ENCODE measurements at regions not wholly inside any gene's neighbourhood (a gene's known extent, or its start where the extent isn't known, plus 50 kb on each side); places are given as distances from the start of the nearest gene placed in this dataset.
"Not testable (repeated sequence)": the region's sequence is repeated elsewhere in the genome, so short reads cannot be mapped to it uniquely, and the experiment has no call there.

DNA sequence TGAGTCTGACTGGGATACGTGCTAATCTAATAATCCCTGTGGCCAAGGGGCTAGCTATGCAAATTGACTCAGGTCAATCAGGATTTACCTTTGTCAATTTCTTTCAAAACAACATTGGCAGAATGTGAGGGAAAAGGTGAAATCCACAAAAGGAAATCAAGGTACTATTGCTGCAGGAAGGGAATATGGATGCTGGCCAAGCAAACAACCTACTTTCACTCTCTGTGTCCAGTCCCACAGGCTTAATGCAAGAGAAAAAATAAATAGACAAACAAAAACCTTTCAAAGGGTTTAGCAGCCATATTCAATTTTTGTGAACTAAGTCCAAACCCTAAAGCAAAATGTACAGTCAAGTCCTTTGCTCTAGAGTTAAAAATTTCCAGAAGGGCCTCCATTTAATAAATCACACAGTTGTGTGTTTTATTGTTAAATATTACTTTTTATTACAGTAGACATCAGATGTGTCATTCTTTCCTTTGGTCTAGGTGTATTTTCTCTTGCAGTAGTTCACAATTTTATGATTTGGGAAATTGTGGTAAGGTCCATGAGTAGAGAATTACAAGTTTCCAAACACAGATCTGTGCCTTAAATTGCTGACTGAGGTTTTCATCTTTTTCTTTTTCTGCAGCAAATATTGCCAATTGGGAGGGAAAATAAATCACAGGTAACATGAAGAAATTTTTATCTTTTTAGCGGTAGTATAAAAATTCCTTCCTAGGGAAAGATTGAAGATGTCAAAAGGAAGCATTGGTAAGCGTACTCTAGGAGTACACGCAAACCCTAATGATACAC, 309.1 kb downstream of the DMAC1 start:
- CTCF ChIA-PET, result no interaction called here
- intact Hi-C loops (cut with micrococcal nuclease), result no loop called here
- no peaks in the 10 kb centered on the region for H3K36me3 Mint-ChIP-seq (ENCODE audit: low read depth)
- no peaks in the 10 kb centered on the region for H3K4me1 Mint-ChIP-seq (ENCODE audit: low read depth)
- no peak overlapping the region for H3K4me3 Mint-ChIP-seq
- no peak overlapping the region for H3K27ac Mint-ChIP-seq
- no peaks in the 10 kb centered on the region for H3K9me3 Mint-ChIP-seq
- H3K27me3 Mint-ChIP-seq (ENCODE audit: low read depth), result peaks cover 3% of the 10 kb centered on the region
- no peak for DNase-seq

DNA sequence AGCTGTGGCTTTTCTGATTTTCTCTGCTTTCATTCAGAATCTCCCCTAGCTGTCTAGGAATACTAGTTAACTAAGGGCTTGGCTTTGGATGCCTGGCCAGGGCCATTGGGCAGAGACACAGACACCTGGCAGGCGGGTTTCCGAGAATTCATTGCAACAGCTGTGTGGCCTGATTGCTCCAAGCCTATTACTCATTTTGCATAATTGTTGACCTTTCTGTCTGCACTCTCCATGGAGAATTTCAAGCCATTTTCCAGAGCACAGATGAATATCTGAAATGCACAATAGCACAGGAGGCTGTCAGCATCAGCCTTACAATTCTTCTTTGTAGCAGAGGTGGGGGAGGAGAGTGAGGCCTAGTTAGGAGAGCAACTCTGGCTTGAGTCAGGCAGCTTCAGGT, 310.5 kb downstream of the DMAC1 start:
- H3K4me1 Mint-ChIP-seq (ENCODE audit: low read depth), result no peaks in the 10 kb centered on the region
- CTCF ChIA-PET, result no interaction called here
- no peak for DNase-seq
- intact Hi-C loops (cut with micrococcal nuclease), result no loop called here
- H3K4me3 Mint-ChIP-seq, result no peak overlapping the region
- H3K27me3 Mint-ChIP-seq (ENCODE audit: low read depth), result peaks cover 1% of the 10 kb centered on the region
- H3K27ac Mint-ChIP-seq, result no peak overlapping the region
- no peaks in the 10 kb centered on the region for H3K9me3 Mint-ChIP-seq
- H3K36me3 Mint-ChIP-seq (ENCODE audit: low read depth), result no peaks in the 10 kb centered on the region

DNA sequence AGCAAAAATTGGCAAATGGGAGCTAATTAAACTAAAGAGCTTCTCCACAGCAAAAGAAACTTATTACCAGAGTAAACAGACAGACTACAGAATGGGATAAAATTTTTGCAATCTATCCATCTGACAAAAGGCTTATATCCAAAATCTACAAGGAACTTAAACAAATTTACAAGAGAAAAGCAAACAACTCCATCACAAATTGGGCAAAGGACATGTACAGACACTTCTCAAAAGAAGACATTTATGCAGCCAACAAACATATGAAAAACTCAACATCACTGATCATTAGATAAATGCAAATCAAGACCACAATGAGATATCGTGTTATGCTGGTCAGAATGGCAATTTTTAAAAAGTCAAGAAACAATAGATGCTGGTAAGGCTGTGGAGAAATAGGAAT, 315.6 kb downstream of the DMAC1 start:
- H3K27me3 Mint-ChIP-seq (ENCODE audit: low read depth); H3K4me1 Mint-ChIP-seq (ENCODE audit: low read depth); H3K27ac Mint-ChIP-seq; H3K9me3 Mint-ChIP-seq; DNase-seq; CTCF ChIA-PET; H3K4me3 Mint-ChIP-seq; H3K36me3 Mint-ChIP-seq (ENCODE audit: low read depth); intact Hi-C loops (cut with micrococcal nuclease): not testable (repeated sequence)

DNA sequence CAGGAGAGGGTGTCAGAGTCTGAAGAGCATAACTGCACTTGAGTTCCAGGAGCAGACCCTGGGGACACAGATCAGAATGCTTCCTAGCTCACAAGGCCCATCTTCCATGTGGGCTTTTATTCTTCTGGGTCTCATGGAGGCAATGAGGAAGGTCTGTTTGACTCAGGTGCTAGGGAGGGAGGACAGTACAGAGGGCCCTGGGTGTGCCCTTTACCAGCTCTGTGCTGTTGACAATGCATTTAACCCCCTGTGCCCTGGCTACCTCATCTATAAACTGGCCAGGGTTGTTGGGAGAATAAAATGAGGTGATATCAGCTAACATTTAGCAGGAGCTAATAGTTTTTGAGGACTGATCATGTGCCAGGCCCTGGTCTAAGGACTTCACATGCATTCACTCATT, 318.0 kb downstream of the DMAC1 start:
- CTCF ChIA-PET, result no interaction called here
- intact Hi-C loops (cut with micrococcal nuclease), result no loop called here
- no peak overlapping the region for H3K27ac Mint-ChIP-seq
- H3K27me3 Mint-ChIP-seq (ENCODE audit: low read depth), result peaks cover 5% of the 10 kb centered on the region
- H3K4me1 Mint-ChIP-seq (ENCODE audit: low read depth), result no peaks in the 10 kb centered on the region
- no peaks in the 10 kb centered on the region for H3K36me3 Mint-ChIP-seq (ENCODE audit: low read depth)
- no peak overlapping the region for H3K4me3 Mint-ChIP-seq
- DNase-seq, result no peak
- H3K9me3 Mint-ChIP-seq, result no peaks in the 10 kb centered on the region

DNA sequence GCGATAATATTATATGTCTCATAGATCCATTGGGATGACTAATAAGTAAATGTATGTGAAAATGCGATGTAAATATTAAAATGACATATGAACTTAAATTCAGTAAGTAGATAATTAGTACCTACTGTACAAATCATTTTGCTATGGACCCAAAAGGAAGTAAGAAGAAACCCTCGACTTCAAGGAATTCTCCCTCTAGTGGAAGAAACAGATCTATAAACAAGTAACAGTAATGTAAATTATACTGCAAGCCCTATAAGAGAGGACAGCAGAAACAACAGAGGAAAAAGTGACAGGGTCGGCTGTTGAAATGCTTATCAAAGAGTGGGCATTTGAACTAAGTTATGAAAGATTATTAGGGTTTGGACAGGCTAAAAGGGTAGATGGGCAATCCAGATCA, 320.3 kb downstream of the DMAC1 start:
- DNase-seq, result no peak
- Mint-ChIP-seq H3K36me3 (ENCODE audit: low read depth) (no peaks in the 10 kb centered on the region), H3K27ac (no peak overlapping the region), H3K9me3 (no peaks in the 10 kb centered on the region), H3K27me3 (ENCODE audit: low read depth) (peaks cover 5% of the 10 kb centered on the region), H3K4me1 (ENCODE audit: low read depth) (no peaks in the 10 kb centered on the region), H3K4me3 (no peak overlapping the region)
- CTCF ChIA-PET, result no interaction called here
- intact Hi-C loops (cut with micrococcal nuclease), result no loop called here

DNA sequence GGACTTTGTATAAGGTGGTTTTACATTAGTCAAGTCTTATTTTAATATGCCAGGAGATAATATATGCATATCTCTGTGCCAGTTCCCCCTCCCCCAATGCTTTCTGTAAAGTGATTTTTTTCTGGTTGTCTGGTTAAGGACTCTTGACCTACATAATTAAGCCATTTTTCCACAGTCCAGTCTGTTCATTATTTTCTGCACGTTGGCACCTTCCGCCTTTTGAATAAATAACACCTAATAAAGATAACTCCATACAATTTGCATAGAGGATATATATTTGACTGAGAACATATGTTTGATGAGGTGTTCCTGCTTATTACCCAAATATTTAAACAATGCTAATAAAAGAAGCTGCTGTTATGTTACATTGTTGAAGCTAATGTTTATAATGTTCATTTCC, 320.9 kb downstream of the DMAC1 start:
- H3K4me3 Mint-ChIP-seq, result no peak overlapping the region
- CTCF ChIA-PET, result no interaction called here
- H3K4me1 Mint-ChIP-seq (ENCODE audit: low read depth), result no peaks in the 10 kb centered on the region
- H3K36me3 Mint-ChIP-seq (ENCODE audit: low read depth), result no peaks in the 10 kb centered on the region
- intact Hi-C loops (cut with micrococcal nuclease), result no loop called here
- H3K9me3 Mint-ChIP-seq, result no peaks in the 10 kb centered on the region
- no peak for DNase-seq
- no peak overlapping the region for H3K27ac Mint-ChIP-seq
- H3K27me3 Mint-ChIP-seq (ENCODE audit: low read depth), result peaks cover 5% of the 10 kb centered on the region

DNA sequence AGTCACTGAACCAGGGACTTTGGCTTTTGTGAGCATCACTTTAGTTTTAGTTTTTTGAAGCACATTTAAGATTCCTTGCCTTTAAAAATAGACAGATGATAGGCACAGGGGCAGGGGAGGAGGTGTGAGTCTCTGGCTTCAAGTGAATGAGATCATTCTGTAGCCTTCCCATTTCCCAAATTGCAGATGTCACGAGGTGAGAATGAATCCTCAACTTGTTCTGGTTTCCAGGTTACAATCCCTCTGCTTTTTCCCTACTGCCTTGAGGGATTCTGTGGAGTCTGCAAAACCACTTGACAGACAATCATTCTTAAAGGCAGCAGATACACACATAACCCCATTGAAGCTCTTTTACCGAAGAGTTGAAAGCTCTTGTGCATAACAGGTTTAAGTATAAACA, 332.4 kb downstream of the DMAC1 start:
- intact Hi-C loops (cut with micrococcal nuclease), result no loop called here
- CTCF ChIA-PET, result interaction anchor here (1.2 kb wide), 1 partner anchor 90 kb away, joined by 3 read pairs; no protein-coding TSS in a partner anchor
- no peak overlapping the region for H3K4me3 Mint-ChIP-seq
- no peak for DNase-seq
- H3K9me3 Mint-ChIP-seq, result no peaks in the 10 kb centered on the region
- H3K27ac Mint-ChIP-seq, result no peak overlapping the region
- H3K36me3 Mint-ChIP-seq (ENCODE audit: low read depth), result no peaks in the 10 kb centered on the region
- H3K4me1 Mint-ChIP-seq (ENCODE audit: low read depth), result no peaks in the 10 kb centered on the region
- peaks cover 17% of the 10 kb centered on the region for H3K27me3 Mint-ChIP-seq (ENCODE audit: low read depth)

DNA sequence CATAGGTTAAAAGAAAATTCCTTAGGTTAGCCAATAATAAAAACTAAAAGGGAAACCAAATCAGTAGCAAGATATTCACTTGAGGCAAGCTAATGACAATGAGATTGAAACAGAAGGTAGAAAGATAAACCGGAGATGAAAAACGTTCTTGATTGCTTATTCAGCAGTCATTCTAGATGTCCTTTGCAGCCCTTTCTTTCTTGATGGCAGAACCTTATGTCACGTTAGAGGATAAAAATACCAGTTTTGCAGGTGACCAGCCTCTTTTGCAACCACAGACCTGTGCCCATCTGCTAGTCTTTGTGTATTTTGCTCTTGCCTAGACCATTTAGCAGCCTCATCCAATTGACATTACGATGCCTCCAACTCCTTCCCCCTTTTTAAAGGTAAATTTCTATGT, 337.8 kb downstream of the DMAC1 start:
- intact Hi-C loops (cut with micrococcal nuclease), result no loop called here
- Mint-ChIP-seq H3K27me3 (ENCODE audit: low read depth) (peaks cover 6% of the 10 kb centered on the region), H3K4me1 (ENCODE audit: low read depth) (no peaks in the 10 kb centered on the region), H3K36me3 (ENCODE audit: low read depth) (no peaks in the 10 kb centered on the region), H3K4me3 (no peak overlapping the region), H3K9me3 (no peaks in the 10 kb centered on the region), H3K27ac (no peak overlapping the region)
- CTCF ChIA-PET, result no interaction called here
- no peak for DNase-seq

DNA sequence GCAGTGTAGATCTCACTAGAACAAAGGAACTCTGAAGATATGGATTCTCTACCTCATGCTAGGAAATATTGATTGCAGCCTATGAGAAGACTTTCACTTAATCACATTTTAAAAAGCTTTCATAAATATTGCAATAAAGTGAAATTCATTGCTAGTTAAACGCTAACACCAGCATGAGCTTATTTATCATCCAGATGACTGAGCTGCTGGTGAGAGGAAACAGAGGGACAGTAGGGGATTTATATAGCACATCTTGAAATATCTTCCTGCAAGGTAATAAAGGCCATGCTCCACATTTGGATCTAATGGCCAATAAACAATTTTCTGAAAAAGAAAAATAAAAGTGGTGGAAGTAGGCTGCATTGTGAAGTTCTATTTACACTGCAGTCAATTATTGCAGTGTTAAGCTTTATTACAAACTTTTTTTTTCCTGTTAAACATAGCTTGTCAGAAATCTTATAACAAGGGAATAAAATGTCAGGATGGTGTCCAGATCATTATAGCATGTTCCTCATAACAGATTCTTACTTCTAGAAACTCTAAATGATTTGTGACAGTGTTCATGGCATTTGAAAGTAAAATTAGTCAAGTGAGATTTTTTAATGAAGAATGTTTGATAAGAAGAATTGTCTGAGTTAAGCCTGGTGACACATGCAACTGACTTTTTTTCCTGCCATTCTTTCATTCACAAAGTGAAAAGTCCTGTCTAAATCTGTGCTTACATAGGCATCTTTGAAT, 342.6 kb downstream of the DMAC1 start:
- intact Hi-C loops (cut with micrococcal nuclease), result no loop called here
- no peaks in the 10 kb centered on the region for H3K36me3 Mint-ChIP-seq (ENCODE audit: low read depth)
- no peak overlapping the region for H3K27ac Mint-ChIP-seq
- H3K4me1 Mint-ChIP-seq (ENCODE audit: low read depth), result no peaks in the 10 kb centered on the region
- H3K4me3 Mint-ChIP-seq, result no peak overlapping the region
- DNase-seq, result no peak
- H3K27me3 Mint-ChIP-seq (ENCODE audit: low read depth), result peaks cover 11% of the 10 kb centered on the region
- CTCF ChIA-PET, result interaction anchor here (0.8 kb wide), 1 partner anchor 223 kb away, joined by 7 read pairs; no protein-coding TSS in a partner anchor
- no peaks in the 10 kb centered on the region for H3K9me3 Mint-ChIP-seq

DNA sequence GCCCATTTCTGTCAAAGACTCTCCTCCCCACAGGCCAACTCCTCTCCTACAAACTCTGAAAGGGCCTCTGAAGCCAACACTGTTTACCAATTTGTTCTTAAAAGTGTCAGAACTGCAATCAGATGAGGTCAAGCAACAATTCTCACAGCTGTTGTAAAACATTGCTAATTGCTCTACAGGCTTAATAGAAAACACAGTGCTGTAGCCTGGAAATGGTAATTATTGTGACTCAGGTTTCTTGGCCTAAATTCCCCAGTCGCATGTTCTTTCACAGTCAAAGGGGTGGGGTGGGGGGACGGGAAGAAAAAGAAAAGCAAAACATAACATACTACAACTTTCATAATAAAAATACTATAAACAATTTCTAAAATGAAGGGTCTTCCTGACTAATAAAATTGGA, 343.2 kb downstream of the DMAC1 start:
- H3K4me1 Mint-ChIP-seq (ENCODE audit: low read depth), result no peaks in the 10 kb centered on the region
- no peak for DNase-seq
- H3K27me3 Mint-ChIP-seq (ENCODE audit: low read depth), result peaks cover 11% of the 10 kb centered on the region
- CTCF ChIA-PET, result interaction anchor here (0.6 kb wide), 1 partner anchor 404 kb away, joined by 3 read pairs; no protein-coding TSS in a partner anchor
- intact Hi-C loops (cut with micrococcal nuclease), result no loop called here
- no peak overlapping the region for H3K4me3 Mint-ChIP-seq
- no peaks in the 10 kb centered on the region for H3K36me3 Mint-ChIP-seq (ENCODE audit: low read depth)
- H3K9me3 Mint-ChIP-seq, result no peaks in the 10 kb centered on the region
- H3K27ac Mint-ChIP-seq, result no peak overlapping the region

DNA sequence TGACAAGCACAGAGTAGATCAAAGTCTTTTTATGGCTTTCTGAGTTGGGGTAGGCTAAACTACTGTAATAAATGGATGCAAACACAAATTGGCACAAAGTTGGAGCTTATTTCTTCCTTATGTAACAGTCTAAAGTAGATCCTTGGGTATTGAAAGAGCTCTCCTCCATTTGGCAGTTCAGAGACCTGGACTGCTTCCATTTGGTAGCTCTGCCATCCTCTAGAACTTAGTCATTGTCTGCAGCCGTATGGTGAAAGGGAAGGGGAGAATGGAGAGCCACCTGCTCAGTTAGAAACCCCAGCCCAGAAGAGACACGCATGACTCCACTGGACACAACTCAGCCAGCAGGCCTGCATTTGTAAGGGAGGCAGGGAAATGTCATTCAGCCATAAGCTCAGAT, 345.0 kb downstream of the DMAC1 start:
- no peak overlapping the region for H3K4me3 Mint-ChIP-seq
- CTCF ChIA-PET, result interaction anchor here (0.5 kb wide), 1 partner anchor 1969 kb away, joined by 3 read pairs; no protein-coding TSS in a partner anchor
- no peaks in the 10 kb centered on the region for H3K36me3 Mint-ChIP-seq (ENCODE audit: low read depth)
- intact Hi-C loops (cut with micrococcal nuclease), result no loop called here
- H3K27me3 Mint-ChIP-seq (ENCODE audit: low read depth), result peaks cover 11% of the 10 kb centered on the region
- DNase-seq, result no peak
- H3K4me1 Mint-ChIP-seq (ENCODE audit: low read depth), result no peaks in the 10 kb centered on the region
- no peaks in the 10 kb centered on the region for H3K9me3 Mint-ChIP-seq
- H3K27ac Mint-ChIP-seq, result no peak overlapping the region

DNA sequence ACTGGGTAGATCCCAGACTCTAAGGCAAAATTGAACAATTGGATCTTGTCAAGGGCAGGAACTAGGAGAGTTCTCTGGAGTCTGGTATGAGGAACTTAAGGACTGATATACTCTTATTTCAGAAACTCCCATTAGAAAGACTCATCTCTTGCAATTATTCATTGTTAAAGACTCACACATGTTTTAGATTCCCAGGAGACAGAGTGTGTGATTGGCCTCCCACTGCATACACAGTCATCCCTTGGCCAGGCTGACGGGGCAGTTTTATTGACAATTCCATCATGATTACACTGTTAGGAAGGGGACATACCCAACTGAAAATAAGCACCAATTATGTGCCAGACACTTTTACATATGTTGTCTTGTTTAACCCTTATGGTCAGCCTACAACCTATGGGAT, 347.2 kb downstream of the DMAC1 start:
- Mint-ChIP-seq H3K27ac (no peak overlapping the region), H3K36me3 (ENCODE audit: low read depth) (no peaks in the 10 kb centered on the region), H3K9me3 (no peaks in the 10 kb centered on the region), H3K4me1 (ENCODE audit: low read depth) (no peaks in the 10 kb centered on the region), H3K4me3 (no peak overlapping the region), H3K27me3 (ENCODE audit: low read depth) (peaks cover 11% of the 10 kb centered on the region)
- DNase-seq, result no peak
- CTCF ChIA-PET, result no interaction called here
- intact Hi-C loops (cut with micrococcal nuclease), result no loop called here

DNA sequence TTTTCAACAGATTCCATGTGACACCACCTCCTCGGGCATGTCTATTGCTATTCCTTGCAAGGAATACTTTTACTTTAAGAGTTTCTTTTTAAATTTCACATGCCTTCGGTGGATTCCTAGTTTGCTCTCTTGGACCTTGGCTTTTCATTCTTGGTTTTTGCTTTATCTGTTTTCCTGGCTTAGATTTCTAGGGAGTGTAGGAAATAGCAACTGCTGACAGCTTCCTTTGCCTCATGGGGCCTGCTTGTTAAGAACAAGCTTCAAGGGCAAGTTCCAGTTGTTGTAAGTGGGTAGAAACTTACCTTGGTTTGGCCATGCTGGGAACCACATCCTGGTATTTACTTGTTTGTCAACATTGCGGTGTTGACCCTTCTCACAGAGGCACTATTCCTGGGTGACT, 348.5 kb downstream of the DMAC1 start:
- no peaks in the 10 kb centered on the region for H3K36me3 Mint-ChIP-seq (ENCODE audit: low read depth)
- CTCF ChIA-PET, result no interaction called here
- intact Hi-C loops (cut with micrococcal nuclease), result no loop called here

More for the DNA sequence above, 348.5 kb downstream of the DMAC1 start:
- Mint-ChIP-seq H3K9me3 (peaks cover 2% of the 10 kb centered on the region), H3K27me3 (ENCODE audit: low read depth) (peaks cover 12% of the 10 kb centered on the region), H3K4me1 (ENCODE audit: low read depth) (no peaks in the 10 kb centered on the region), H3K27ac (no peak overlapping the region), H3K4me3 (no peak overlapping the region)
- DNase-seq, result no peak
